Gastroesophageal sphincter (tissue), 4 donors: ENCODE measurements at regions not wholly inside any gene's neighbourhood (a gene's known extent, or its start where the extent isn't known, plus 50 kb on each side); places are given as distances from the start of the nearest gene placed in this dataset.
"Not testable (repeated sequence)": the region's sequence is repeated elsewhere in the genome, so short reads cannot be mapped to it uniquely, and the experiment has no call there.

Experiments
- ATAC-seq: fragments of 150-250 bp; one replicate; pipeline ENCODE4 v1.9.1; 2016; ENCODE audit warnings: mild to moderate bottlenecking, moderate library complexity
- H3K27ac ChIP-seq, 4 donors: fragments of 200-600 bp; sonication (generic) in 3 of 4; 1 replicate in 3 of 4; 2 replicates in 1 of 4; pipeline ENCODE4 v1.5.1; 2016 to 2019
- H3K27me3 ChIP-seq: fragments of 200-600 bp; sonication (generic); one replicate; pipeline ENCODE4 v1.5.1; 2019
- H3K36me3 ChIP-seq, 2 donors: fragments of 200-600 bp; sonication (generic); one replicate each; pipeline ENCODE4 v1.5.1; 2019; ENCODE audit warnings: control low read depth in 1 of 2
- H3K4me1 ChIP-seq, 3 donors: fragments of 200-600 bp; sonication (generic); 1 replicate in 2 of 3; 2 replicates in 1 of 3; pipeline ENCODE4 v1.5.1; 2016 to 2019; ENCODE audit warnings: control low read depth in 2 of 3
- H3K4me3 ChIP-seq, 2 donors: fragments of 200-600 bp; sonication (generic); one replicate each; pipeline ENCODE4 v1.5.1; 2019; ENCODE audit warnings: mild to moderate bottlenecking in 1 of 2, moderate library complexity in 1 of 2
- H3K9me3 ChIP-seq, 3 donors: fragments of 200-600 bp; sonication (generic); one replicate each; pipeline ENCODE4 v1.5.1; 2017 to 2019; ENCODE audit warnings: control low read depth in 2 of 3
- EP300 ChIP-seq: sonication (generic); formaldehyde crosslinking; IDR thresholded peaks from one replicate; pipeline ENCODE4 v1.6.1; 2017; ENCODE audit warnings: antibody characterized with exemption, mild to moderate bottlenecking
- POLR2A ChIP-seq, 2 donors: fragments of 450-650 bp; IDR thresholded peaks; one replicate each; pipeline ENCODE4 v1.6.1; 2017; ENCODE audit warnings: antibody characterized with exemption in 2 of 2, mild to moderate bottlenecking in 2 of 2, moderate library complexity in 1 of 2
- POLR2AphosphoS5 ChIP-seq: sonication (generic); formaldehyde crosslinking; IDR thresholded peaks from one replicate; pipeline ENCODE4 v1.6.1; 2017; ENCODE audit warnings: antibody characterized with exemption
- WGBS, 2 donors: methylation state at CpG; one replicate each; pipeline ENCODE4 v1.1.5; 2018; ENCODE audit warnings: low coverage in 1 of 2; 5-methylcytosine and 5-hydroxymethylcytosine counted together
- TF ChIP-seq, protein P1 (sequence below), 4 experiments: fragments of 200-600 bp in 2 of 4; fragments of 450-650 bp in 2 of 4; sonication (generic) in 1 of 4; IDR thresholded peaks; one replicate each; pipeline ENCODE4 v1.5.1; 2017 to 2019; ENCODE audit warnings: antibody characterized with exemption in 4 of 4, mild to moderate bottlenecking in 2 of 4, moderate library complexity in 2 of 4

GRCh38 chr3:106309274-106309673 is 440.5 kb upstream of the CBLB start:
- Histone ChIP-seq H3K27me3 (no peaks in the 10 kb centered on the region), H3K4me1 (no peaks in the 10 kb centered on the region), H3K27ac (no peak overlapping the region), H3K4me3 (no peak overlapping the region), H3K9me3 (no peaks in the 10 kb centered on the region), H3K36me3 (no peaks in the 10 kb centered on the region)
- ATAC-seq, result no peak
- TF ChIP-seq POLR2A (IDR thresholded peaks at IDR 0.05) (no peak), EP300 (no peak), POLR2AphosphoS5 (no peak)
- TF ChIP-seq, protein P1, sequence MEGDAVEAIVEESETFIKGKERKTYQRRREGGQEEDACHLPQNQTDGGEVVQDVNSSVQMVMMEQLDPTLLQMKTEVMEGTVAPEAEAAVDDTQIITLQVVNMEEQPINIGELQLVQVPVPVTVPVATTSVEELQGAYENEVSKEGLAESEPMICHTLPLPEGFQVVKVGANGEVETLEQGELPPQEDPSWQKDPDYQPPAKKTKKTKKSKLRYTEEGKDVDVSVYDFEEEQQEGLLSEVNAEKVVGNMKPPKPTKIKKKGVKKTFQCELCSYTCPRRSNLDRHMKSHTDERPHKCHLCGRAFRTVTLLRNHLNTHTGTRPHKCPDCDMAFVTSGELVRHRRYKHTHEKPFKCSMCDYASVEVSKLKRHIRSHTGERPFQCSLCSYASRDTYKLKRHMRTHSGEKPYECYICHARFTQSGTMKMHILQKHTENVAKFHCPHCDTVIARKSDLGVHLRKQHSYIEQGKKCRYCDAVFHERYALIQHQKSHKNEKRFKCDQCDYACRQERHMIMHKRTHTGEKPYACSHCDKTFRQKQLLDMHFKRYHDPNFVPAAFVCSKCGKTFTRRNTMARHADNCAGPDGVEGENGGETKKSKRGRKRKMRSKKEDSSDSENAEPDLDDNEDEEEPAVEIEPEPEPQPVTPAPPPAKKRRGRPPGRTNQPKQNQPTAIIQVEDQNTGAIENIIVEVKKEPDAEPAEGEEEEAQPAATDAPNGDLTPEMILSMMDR (IDR thresholded peaks at IDR 0.05), result no peak
- WGBS, 2 donors, result 92 to 100% methylated on average over 1 of the region's 1 CpG

DNA sequence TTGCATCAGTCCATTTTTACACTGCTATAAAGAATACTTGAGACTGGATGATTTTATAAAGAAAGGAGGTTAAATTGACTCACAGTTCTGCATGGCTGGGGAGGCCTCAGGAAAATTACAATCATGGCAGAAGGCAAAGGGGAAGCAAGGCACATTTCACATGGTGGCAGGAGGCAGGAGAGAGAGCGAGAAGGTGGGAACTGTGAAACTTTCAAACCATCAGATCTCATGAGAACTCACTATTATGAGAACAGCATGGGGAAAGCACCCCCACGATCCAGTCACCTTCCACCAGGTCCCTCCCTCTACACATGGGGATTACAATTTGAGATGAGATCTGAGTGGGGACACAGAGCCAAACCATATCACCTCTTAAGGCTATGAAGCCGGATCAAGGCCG is 441.0 kb upstream of the CBLB start:
- 89 to 100% methylated on average over 3 to 4 of the region's 4 CpGs for WGBS, 2 donors
- not testable (repeated sequence) for H3K4me1 ChIP-seq, H3K27ac ChIP-seq, H3K36me3 ChIP-seq, H3K4me3 ChIP-seq, H3K9me3 ChIP-seq, ATAC-seq, H3K27me3 ChIP-seq

DNA sequence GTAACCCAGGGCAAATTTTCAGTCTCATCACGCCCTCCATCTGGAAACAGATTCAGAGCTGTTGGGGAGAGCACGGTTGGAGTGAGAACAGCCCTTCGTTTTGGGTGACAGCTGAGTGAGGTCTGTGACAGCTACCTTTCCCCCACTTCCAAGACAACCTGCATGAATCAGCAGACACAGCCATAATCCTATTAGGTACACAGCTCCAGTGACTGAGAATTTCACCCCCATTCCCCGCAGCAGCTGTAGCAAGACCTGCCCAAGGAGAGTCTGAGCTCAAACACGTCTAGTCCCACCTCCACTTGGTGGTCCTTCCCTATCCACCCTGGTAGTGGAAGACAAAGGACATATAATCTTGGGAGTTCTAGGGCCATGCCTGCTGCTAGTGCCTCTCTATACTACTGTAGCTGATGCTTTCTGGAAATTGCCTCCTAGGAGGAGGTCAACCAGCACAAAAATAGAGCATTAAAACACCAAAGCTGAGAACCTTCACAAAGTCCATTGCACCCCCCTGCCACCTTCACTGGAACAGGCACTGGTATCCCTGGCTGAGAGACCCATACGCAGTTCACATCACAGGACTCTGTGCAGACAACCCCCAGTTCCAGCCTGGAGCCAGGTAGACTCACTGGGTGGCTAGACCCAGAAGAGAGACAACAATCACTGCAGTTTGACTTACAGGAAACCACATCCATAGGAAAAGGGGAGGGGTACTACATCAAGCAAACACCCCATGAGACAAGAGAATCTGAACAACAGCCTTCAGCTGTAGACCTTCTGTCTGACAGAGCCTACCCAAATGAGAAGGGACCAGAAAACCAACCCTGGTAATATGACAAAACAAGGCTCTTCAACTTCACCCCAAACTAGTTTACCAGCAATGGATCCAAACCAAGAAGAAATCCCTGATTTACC is 448.6 kb upstream of the CBLB start:
- no peak for ATAC-seq
- H3K27ac ChIP-seq, result no peak overlapping the region
- no peak for TF ChIP-seq POLR2A (IDR thresholded peaks at IDR 0.05)
- TF ChIP-seq EP300, result no peak
- TF ChIP-seq POLR2AphosphoS5, result no peak
- TF ChIP-seq, protein P1 (IDR thresholded peaks at IDR 0.05), result no peak
- no peaks in the 10 kb centered on the region for H3K9me3 ChIP-seq
- 91 to 93% methylated on average over 3 of the region's 6 CpGs for WGBS, 2 donors
- no peaks in the 10 kb centered on the region for H3K27me3 ChIP-seq
- H3K36me3 ChIP-seq, result no peaks in the 10 kb centered on the region
- H3K4me3 ChIP-seq, result no peak overlapping the region
- H3K4me1 ChIP-seq, result no peaks in the 10 kb centered on the region

- ATAC-seq, H3K4me1 ChIP-seq, H3K4me3 ChIP-seq, H3K36me3 ChIP-seq, H3K27ac ChIP-seq, H3K27me3 ChIP-seq: not testable (repeated sequence)
- peaks cover 0 to 13% (median 0%) of the 10 kb centered on the region in 3 donors for H3K9me3 ChIP-seq
- WGBS, 2 donors, result 80 to 100% methylated on average over 1 of the region's 1 CpG
Measured at GRCh38 chr3:106321438-106321837, 452.6 kb upstream of the CBLB start.

- TF ChIP-seq, protein P1 (IDR thresholded peaks at IDR 0.05), result no peak
- no peak for TF ChIP-seq POLR2AphosphoS5
- no peak for TF ChIP-seq POLR2A (IDR thresholded peaks at IDR 0.05)
- no peak for TF ChIP-seq EP300
- H3K9me3 ChIP-seq, result peaks cover 0 to 13% (median 0%) of the 10 kb centered on the region in 3 donors
- no peaks in the 10 kb centered on the region for H3K27me3 ChIP-seq
- no peak overlapping the region for H3K27ac ChIP-seq
- WGBS, 2 donors, result 83 to 94% methylated on average over 1 of the region's 1 CpG
- no peaks in the 10 kb centered on the region for H3K4me1 ChIP-seq
- H3K36me3 ChIP-seq, result no peaks in the 10 kb centered on the region
- ATAC-seq, result no peak
- H3K4me3 ChIP-seq, result no peak overlapping the region
Measured at GRCh38 chr3:106323586-106323985, 454.8 kb upstream of the CBLB start.

DNA sequence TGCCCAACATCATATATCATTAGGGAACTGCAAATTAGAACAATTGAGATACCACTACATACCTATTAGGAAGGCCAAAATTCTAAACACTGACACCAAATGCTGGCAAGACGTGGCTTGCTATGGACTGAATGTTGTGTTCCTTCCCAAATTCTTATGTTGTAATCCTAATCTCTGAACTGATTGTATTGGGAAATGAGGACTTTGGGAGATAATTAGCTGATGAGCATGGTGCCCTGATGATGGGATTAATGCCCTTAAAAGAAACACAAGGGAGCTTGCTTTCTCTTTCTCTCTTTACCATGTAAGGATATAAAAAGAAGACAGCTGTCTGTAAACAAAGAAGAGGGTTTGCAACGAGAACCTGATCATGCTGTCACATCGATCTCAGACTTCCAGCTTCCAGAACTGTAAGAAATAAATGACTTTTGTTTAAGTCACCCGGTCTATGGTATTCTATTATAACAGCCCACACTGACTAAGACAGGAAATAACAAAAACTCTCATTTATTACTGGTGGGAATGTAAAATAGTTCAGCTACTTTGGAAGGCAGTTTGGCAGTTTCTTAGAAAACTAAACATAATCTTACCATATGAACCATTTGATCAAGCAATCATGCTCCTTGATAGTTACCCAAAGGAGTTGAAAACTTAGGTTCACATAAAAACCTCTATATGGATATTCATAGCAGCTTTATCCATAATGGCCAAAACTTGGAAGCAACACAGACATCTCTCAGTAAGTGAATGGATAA is 458.3 kb upstream of the CBLB start:
- Histone ChIP-seq H3K27ac (no peak overlapping the region), H3K4me1 (no peaks in the 10 kb centered on the region), H3K9me3 (peaks cover 0 to 13% (median 0%) of the 10 kb centered on the region in 3 donors), H3K27me3 (no peaks in the 10 kb centered on the region), H3K4me3 (no peak overlapping the region), H3K36me3 (no peaks in the 10 kb centered on the region)
- TF ChIP-seq EP300 (no peak), POLR2AphosphoS5 (no peak), POLR2A (IDR thresholded peaks at IDR 0.05) (no peak)
- TF ChIP-seq, protein P1 (IDR thresholded peaks at IDR 0.05), result no peak
- 38 to 39% methylated on average over 4 of the region's 4 CpGs for WGBS, 2 donors
- ATAC-seq, result no peak
